ENCODE measurements at regions not wholly inside any gene's neighbourhood (a gene's known extent, or its start where the extent isn't known, plus 50 kb on each side); places are given as distances from the start of the nearest gene placed in this dataset.

- 81 to 88% methylated on average over 6 of the region's 6 CpGs for WGBS, 2 donors
- H3K27ac ChIP-seq = no peak overlapping the region
- no peak overlapping the region for H3K4me3 ChIP-seq
- no peaks in the 10 kb centered on the region for H3K9me3 ChIP-seq
- no peaks in the 10 kb centered on the region for H3K36me3 ChIP-seq (ENCODE audit: low read depth, missing control alignments)
- TF ChIP-seq POLR2A (IDR thresholded peaks at IDR 0.05) (no peak), CTCF (IDR thresholded peaks at IDR 0.05) (no peak)
- no peaks in the 10 kb centered on the region for H3K27me3 ChIP-seq
- intact Hi-C loops (cut with DNase I; ENCODE audit: low total_unique reads) = no loop called here
- no peaks in the 10 kb centered on the region for H3K4me1 ChIP-seq
- DNase-seq = no peak
Observed at GRCh38 chr2:4139316-4139715, 435.9 kb downstream of the DCDC2C start.

DNA sequence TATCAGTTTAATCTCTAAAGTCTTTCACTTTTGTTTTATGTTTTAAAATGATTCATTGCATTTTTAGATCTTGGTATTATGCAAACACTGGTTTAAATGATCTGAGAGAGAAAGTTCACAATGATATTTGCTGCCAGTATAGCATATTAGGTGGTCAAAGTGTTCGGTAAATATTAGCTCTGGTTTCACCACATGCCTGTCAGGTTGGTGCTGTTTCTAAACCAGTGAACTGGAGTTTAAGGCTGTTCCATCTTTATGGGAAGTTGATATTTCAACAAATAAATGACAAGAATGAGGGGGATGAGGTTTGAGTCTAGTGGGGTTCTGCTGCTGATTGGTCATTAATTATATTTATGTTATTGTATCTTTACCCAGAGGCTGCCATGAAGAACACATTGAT lies 436.4 kb downstream of the DCDC2C start:
- H3K4me3 ChIP-seq = no peak overlapping the region
- intact Hi-C loops (cut with DNase I; ENCODE audit: low total_unique reads) = no loop called here
- H3K36me3 ChIP-seq (ENCODE audit: low read depth, missing control alignments) = no peaks in the 10 kb centered on the region
- WGBS, 2 donors = 61 to 68% methylated on average over 1 of the region's 1 CpG
- no peaks in the 10 kb centered on the region for H3K4me1 ChIP-seq
- H3K27me3 ChIP-seq = no peaks in the 10 kb centered on the region
- no peak for TF ChIP-seq POLR2A (IDR thresholded peaks at IDR 0.05)
- TF ChIP-seq CTCF (IDR thresholded peaks at IDR 0.05) = no peak
- no peaks in the 10 kb centered on the region for H3K9me3 ChIP-seq
- H3K27ac ChIP-seq = no peak overlapping the region
- no peak for DNase-seq

- no peaks in the 10 kb centered on the region for H3K4me1 ChIP-seq
- DNase-seq = no peak
- H3K9me3 ChIP-seq = no peaks in the 10 kb centered on the region
- H3K4me3 ChIP-seq = no peak overlapping the region
- H3K27me3 ChIP-seq = no peaks in the 10 kb centered on the region
- WGBS, 2 donors = 65 to 66% methylated on average over 9 of the region's 9 CpGs
- no peak overlapping the region for H3K27ac ChIP-seq
- intact Hi-C loops (cut with DNase I; ENCODE audit: low total_unique reads) = no loop called here
- no peaks in the 10 kb centered on the region for H3K36me3 ChIP-seq (ENCODE audit: low read depth, missing control alignments)
- TF ChIP-seq CTCF (IDR thresholded peaks at IDR 0.05) (no peak), POLR2A (IDR thresholded peaks at IDR 0.05) (no peak)
Observed at GRCh38 chr2:4140281-4140970, 437.1 kb downstream of the DCDC2C start.

- H3K4me1 ChIP-seq = no peaks in the 10 kb centered on the region
- DNase-seq = no peak
- no peak overlapping the region for H3K4me3 ChIP-seq
- no peak overlapping the region for H3K27ac ChIP-seq
- intact Hi-C loops (cut with DNase I; ENCODE audit: low total_unique reads) = no loop called here
- H3K36me3 ChIP-seq (ENCODE audit: low read depth, missing control alignments) = no peaks in the 10 kb centered on the region
- no peaks in the 10 kb centered on the region for H3K27me3 ChIP-seq
- no peak for TF ChIP-seq CTCF (IDR thresholded peaks at IDR 0.05)
- TF ChIP-seq POLR2A (IDR thresholded peaks at IDR 0.05) = no peak
- WGBS, 2 donors = 88 to 89% methylated on average over 1 of the region's 1 CpG
- H3K9me3 ChIP-seq = no peaks in the 10 kb centered on the region
Observed at GRCh38 chr2:4144731-4145130, 441.4 kb downstream of the DCDC2C start.

DNA sequence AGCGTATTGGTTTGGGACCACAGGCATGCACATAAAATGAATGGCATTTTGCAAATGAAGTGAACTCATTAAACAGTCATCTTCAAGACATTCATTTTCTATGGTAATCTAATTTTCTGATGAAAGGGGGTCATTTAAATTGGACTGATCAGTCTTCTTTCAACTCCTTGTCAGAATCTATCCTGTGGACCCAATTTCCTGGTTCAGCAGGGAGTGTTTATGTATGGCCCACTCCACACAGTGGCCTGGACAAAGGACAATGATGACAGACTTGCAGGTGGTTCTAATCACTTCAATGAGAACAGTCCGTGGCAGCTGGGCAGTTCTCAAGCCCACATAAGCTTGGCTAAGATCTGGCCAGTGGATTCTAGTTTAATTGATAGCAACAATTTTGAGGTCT lies 448.1 kb downstream of the DCDC2C start:
- WGBS, 2 donors = 85 to 86% methylated on average over 2 of the region's 2 CpGs
- Histone ChIP-seq H3K36me3 (ENCODE audit: low read depth, missing control alignments) (no peaks in the 10 kb centered on the region), H3K27ac (no peak overlapping the region), H3K4me1 (no peaks in the 10 kb centered on the region), H3K27me3 (no peaks in the 10 kb centered on the region), H3K4me3 (no peak overlapping the region), H3K9me3 (no peaks in the 10 kb centered on the region)
- TF ChIP-seq CTCF (IDR thresholded peaks at IDR 0.05) (no peak), POLR2A (IDR thresholded peaks at IDR 0.05) (no peak)
- DNase-seq = no peak
- intact Hi-C loops (cut with DNase I; ENCODE audit: low total_unique reads) = no loop called here
